Fibroblast of lung (primary cell): ENCODE measurements at regions not wholly inside any gene's neighbourhood (a gene's known extent, or its start where the extent isn't known, plus 50 kb on each side); places are given as distances from the start of the nearest gene placed in this dataset.

Experiments
- DNase-seq, 2 donors: peaks; one replicate each; pipeline versions ENCODE4 v3.0.0 to v3.0.0-alpha.2; 2010; ENCODE audit warnings: low read depth in 2 of 2
- H2AFZ ChIP-seq: 2 replicates; pipeline ENCODE4 v1.5.1; 2012; ENCODE audit warnings: low read length, control low read depth, inconsistent platforms
- H3K27ac ChIP-seq: 2 replicates; pipeline ENCODE4 v1.5.1; 2011; ENCODE audit warnings: low read length, control low read depth; ENCODE audit not compliant: insufficient read depth
- H3K27me3 ChIP-seq: 2 replicates; pipeline ENCODE4 v1.5.1; 2011; ENCODE audit warnings: mild to moderate bottlenecking, low read length; ENCODE audit not compliant: control insufficient read depth, insufficient read depth
- H3K36me3 ChIP-seq: 2 replicates; pipeline ENCODE4 v1.5.1; 2011; ENCODE audit warnings: low read length; ENCODE audit not compliant: control insufficient read depth, insufficient read depth
- H3K4me1 ChIP-seq: 2 replicates; pipeline ENCODE4 v1.5.1; 2011; ENCODE audit warnings: low read length; ENCODE audit not compliant: control insufficient read depth, insufficient read depth; ENCODE audit errors: extremely low read depth
- H3K4me2 ChIP-seq: 2 replicates; pipeline ENCODE4 v1.5.1; 2011; ENCODE audit warnings: low read length, control low read depth; ENCODE audit not compliant: insufficient read depth; ENCODE audit errors: extremely low read depth
- H3K4me3 ChIP-seq, 4 experiments: fragments of 200-600 bp in 1 of 4; sonication (generic) in 1 of 4; replicated peaks in 1 of 4; 2 replicates each; pipeline ENCODE4 v1.5.1; 2011 to 2016; ENCODE audit warnings: low read length in 4 of 4, low read depth in 3 of 4, mild to moderate bottlenecking in 3 of 4, control low read depth in 2 of 4, inconsistent platforms in 1 of 4, mixed read lengths in 1 of 4; ENCODE audit not compliant: insufficient read depth in 1 of 4; ENCODE audit errors: control extremely low read depth in 1 of 4
- H3K79me2 ChIP-seq: 2 replicates; pipeline ENCODE4 v1.5.1; 2012; ENCODE audit warnings: mild to moderate bottlenecking, low read length, inconsistent platforms; ENCODE audit not compliant: control insufficient read depth, insufficient read depth
- H3K9ac ChIP-seq: 2 replicates; pipeline ENCODE4 v1.5.1; 2011; ENCODE audit warnings: mild to moderate bottlenecking, low read length, control low read depth; ENCODE audit not compliant: insufficient read depth
- H3K9me3 ChIP-seq: 2 replicates; pipeline ENCODE4 v1.5.1; 2012; ENCODE audit warnings: low read depth, low read length; ENCODE audit not compliant: control insufficient read depth, insufficient read depth
- H4K20me1 ChIP-seq: 2 replicates; pipeline ENCODE4 v1.5.1; 2011; ENCODE audit warnings: low read length; ENCODE audit not compliant: control insufficient read depth, insufficient read depth; ENCODE audit errors: extremely low read depth
- CTCF ChIP-seq, 2 donors: IDR thresholded peaks in 1 of 2; conservative IDR thresholded peaks in 1 of 2; 1 replicate in 1 of 2; 2 replicates in 1 of 2; pipeline ENCODE4 v1.5.1; 2011 to 2012; ENCODE audit warnings: low read length in 2 of 2, control low read depth in 1 of 2, inconsistent platforms in 1 of 2, low read depth in 1 of 2, mild to moderate bottlenecking in 1 of 2
- EZH2 ChIP-seq: IDR thresholded peaks from 2 replicates; pipeline ENCODE4 v1.5.1; 2012; ENCODE audit warnings: low read length, control low read depth, mild to moderate bottlenecking; ENCODE audit errors: missing control alignments

- Histone ChIP-seq H3K4me1 (no peaks in the 10 kb centered on the region), H3K9ac (no peak overlapping the region), H3K4me3 (no peak overlapping the region), H3K36me3 (no peaks in the 10 kb centered on the region), H3K27me3 (no peaks in the 10 kb centered on the region), H3K4me2 (no peak overlapping the region), H4K20me1 (no peaks in the 10 kb centered on the region), H3K9me3 (no peaks in the 10 kb centered on the region), H2AFZ (no peak overlapping the region), H3K27ac (no peak overlapping the region), H3K79me2 (no peaks in the 10 kb centered on the region)
- TF ChIP-seq EZH2 (no peak), CTCF (conservative IDR thresholded peaks at IDR 0.05 in 1 of 2, IDR thresholded peaks at IDR 0.05 in 1 of 2; ENCODE audit: low read depth in 1 of 2, low read length in 2 of 2) (no peak)
- peak in 1 of 2 donors; percentile 66 for DNase-seq
Observed at GRCh38 chr6:84500726-84501125, 263.7 kb downstream of the TBX18 start.

- Histone ChIP-seq H3K27ac (no peak overlapping the region), H3K4me2 (no peak overlapping the region), H3K36me3 (no peaks in the 10 kb centered on the region), H3K27me3 (no peaks in the 10 kb centered on the region), H2AFZ (no peak overlapping the region), H3K79me2 (no peaks in the 10 kb centered on the region), H3K4me3 (no peak overlapping the region), H3K9ac (no peak overlapping the region), H4K20me1 (no peaks in the 10 kb centered on the region), H3K4me1 (no peaks in the 10 kb centered on the region), H3K9me3 (no peaks in the 10 kb centered on the region)
- TF ChIP-seq CTCF (conservative IDR thresholded peaks at IDR 0.05 in 1 of 2, IDR thresholded peaks at IDR 0.05 in 1 of 2; ENCODE audit: low read depth in 1 of 2, low read length in 2 of 2), result no peak
- TF ChIP-seq EZH2, result no peak
- DNase-seq, result no peak
Observed at GRCh38 chr6:84498905-84499304, 265.5 kb downstream of the TBX18 start.

GRCh38 chr6:84492241-84493165 lies 265.1 kb upstream of the CEP162 start:
- peak in 1 of 2 donors; percentile 39 for DNase-seq
- Histone ChIP-seq H3K27me3 (no peaks in the 10 kb centered on the region), H3K9me3 (no peaks in the 10 kb centered on the region), H3K4me1 (no peaks in the 10 kb centered on the region), H4K20me1 (no peaks in the 10 kb centered on the region), H3K4me2 (peak overlapping the region; percentile 35), H3K36me3 (no peaks in the 10 kb centered on the region), H3K79me2 (no peaks in the 10 kb centered on the region), H3K4me3 (no peak overlapping the region), H2AFZ (no peak overlapping the region), H3K9ac (no peak overlapping the region), H3K27ac (no peak overlapping the region)
- TF ChIP-seq CTCF (conservative IDR thresholded peaks at IDR 0.05 in 1 of 2, IDR thresholded peaks at IDR 0.05 in 1 of 2; ENCODE audit: low read depth in 1 of 2, low read length in 2 of 2) (no peak), EZH2 (no peak)
